Mesothelial cell of epicardium (in vitro differentiated cells): ENCODE measurements at regions not wholly inside any gene's neighbourhood (a gene's known extent, or its start where the extent isn't known, plus 50 kb on each side); places are given as distances from the start of the nearest gene placed in this dataset.

Source experiments
- DNase-seq, 2 experiments: peaks; one replicate each; pipeline ENCODE4 v3.0.0; 2021; ENCODE audit warnings: low spot score in 2 of 2; ENCODE audit not compliant: unreplicated experiment in 2 of 2
- H3K27ac Mint-ChIP-seq: 2 replicates; pipeline ENCODE4 v1.8.0; 2021; ENCODE audit warnings: mixed read lengths
- H3K27me3 Mint-ChIP-seq: 2 replicates; pipeline ENCODE4 v1.8.0; 2021; ENCODE audit warnings: low read depth, mixed read lengths
- H3K36me3 Mint-ChIP-seq: 2 replicates; pipeline ENCODE4 v1.8.0; 2021; ENCODE audit warnings: mixed read lengths
- H3K4me1 Mint-ChIP-seq: 2 replicates; pipeline ENCODE4 v1.8.0; 2021; ENCODE audit warnings: mixed read lengths
- H3K4me3 Mint-ChIP-seq: 2 replicates; pipeline ENCODE4 v1.8.0; 2021; ENCODE audit warnings: mild to moderate bottlenecking, moderate library complexity, mixed read lengths
- H3K9me3 Mint-ChIP-seq: 2 replicates; pipeline ENCODE4 v1.8.0; 2021; ENCODE audit warnings: mixed read lengths
- TF ChIP-seq, protein P1 (sequence below): fragments of 200-600 bp; sonication (generic); IDR thresholded peaks from one replicate; pipeline ENCODE4 v1.5.0; 2021; ENCODE audit warnings: antibody characterized with exemption; ENCODE audit not compliant: unreplicated experiment

DNA sequence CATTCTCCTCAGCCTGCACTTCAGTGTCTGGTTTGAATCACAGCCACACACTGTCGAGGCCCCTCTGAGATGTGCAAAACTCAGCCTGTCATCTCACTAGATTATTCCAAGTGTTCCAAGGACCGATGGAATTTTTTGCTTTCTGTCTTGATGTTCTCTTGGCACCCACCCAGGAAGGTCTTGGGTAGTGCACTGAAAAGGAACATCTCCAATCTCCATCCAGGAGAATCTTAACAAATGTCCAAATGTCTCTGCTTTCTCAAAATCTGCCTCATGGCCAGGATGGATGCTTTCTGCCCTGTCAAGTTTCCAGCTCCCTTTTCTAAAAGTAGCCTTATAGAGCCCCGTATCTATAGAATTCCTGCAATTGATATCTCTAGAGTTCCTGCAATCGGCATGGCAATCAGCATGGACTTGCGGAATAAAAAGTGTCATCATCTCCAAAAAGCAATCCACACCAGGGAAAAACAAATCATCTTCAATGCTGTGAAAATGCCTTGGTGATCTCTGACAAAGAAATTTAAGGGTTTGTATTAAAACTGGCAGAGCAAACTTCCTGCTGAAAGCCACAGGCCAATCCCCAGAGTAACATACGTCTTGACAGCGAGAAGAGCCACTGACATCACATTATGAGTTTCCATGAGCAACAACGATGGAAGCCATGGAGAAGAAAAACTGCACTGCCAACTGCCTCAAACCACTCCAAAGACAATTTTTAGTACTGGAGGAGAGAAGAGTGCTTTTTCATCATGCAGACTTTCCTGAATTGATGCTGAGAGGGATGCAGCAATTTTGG, 215.3 kb upstream of the FAM9B start:
- H3K4me3 Mint-ChIP-seq, result no peak overlapping the region
- H3K27ac Mint-ChIP-seq, result no peak overlapping the region
- DNase-seq, result no peak
- peaks cover 21% of the 10 kb centered on the region for H3K9me3 Mint-ChIP-seq
- H3K36me3 Mint-ChIP-seq, result peaks cover 3% of the 10 kb centered on the region
- H3K4me1 Mint-ChIP-seq, result peaks cover 7% of the 10 kb centered on the region
- H3K27me3 Mint-ChIP-seq, result no peaks in the 10 kb centered on the region
- TF ChIP-seq, protein P1, sequence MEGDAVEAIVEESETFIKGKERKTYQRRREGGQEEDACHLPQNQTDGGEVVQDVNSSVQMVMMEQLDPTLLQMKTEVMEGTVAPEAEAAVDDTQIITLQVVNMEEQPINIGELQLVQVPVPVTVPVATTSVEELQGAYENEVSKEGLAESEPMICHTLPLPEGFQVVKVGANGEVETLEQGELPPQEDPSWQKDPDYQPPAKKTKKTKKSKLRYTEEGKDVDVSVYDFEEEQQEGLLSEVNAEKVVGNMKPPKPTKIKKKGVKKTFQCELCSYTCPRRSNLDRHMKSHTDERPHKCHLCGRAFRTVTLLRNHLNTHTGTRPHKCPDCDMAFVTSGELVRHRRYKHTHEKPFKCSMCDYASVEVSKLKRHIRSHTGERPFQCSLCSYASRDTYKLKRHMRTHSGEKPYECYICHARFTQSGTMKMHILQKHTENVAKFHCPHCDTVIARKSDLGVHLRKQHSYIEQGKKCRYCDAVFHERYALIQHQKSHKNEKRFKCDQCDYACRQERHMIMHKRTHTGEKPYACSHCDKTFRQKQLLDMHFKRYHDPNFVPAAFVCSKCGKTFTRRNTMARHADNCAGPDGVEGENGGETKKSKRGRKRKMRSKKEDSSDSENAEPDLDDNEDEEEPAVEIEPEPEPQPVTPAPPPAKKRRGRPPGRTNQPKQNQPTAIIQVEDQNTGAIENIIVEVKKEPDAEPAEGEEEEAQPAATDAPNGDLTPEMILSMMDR, result no peak

- Mint-ChIP-seq H3K36me3 (peaks cover 3% of the 10 kb centered on the region), H3K9me3 (peaks cover 32% of the 10 kb centered on the region), H3K4me1 (peaks cover 7% of the 10 kb centered on the region), H3K27ac (no peak overlapping the region), H3K27me3 (no peaks in the 10 kb centered on the region), H3K4me3 (no peak overlapping the region)
- no peak for DNase-seq
- TF ChIP-seq, protein P1, result no peak
Measured at GRCh38 chrX:9252182-9252581, 212.7 kb upstream of the TBL1X start.

GRCh38 chrX:9253211-9253610, 211.6 kb upstream of the TBL1X start:
- TF ChIP-seq, protein P1, result no peak
- H3K36me3 Mint-ChIP-seq, result peaks cover 3% of the 10 kb centered on the region
- H3K4me1 Mint-ChIP-seq, result peaks cover 7% of the 10 kb centered on the region
- H3K9me3 Mint-ChIP-seq, result peaks cover 32% of the 10 kb centered on the region
- no peak overlapping the region for H3K27ac Mint-ChIP-seq
- H3K4me3 Mint-ChIP-seq, result no peak overlapping the region
- H3K27me3 Mint-ChIP-seq, result no peaks in the 10 kb centered on the region
- no peak for DNase-seq

DNA sequence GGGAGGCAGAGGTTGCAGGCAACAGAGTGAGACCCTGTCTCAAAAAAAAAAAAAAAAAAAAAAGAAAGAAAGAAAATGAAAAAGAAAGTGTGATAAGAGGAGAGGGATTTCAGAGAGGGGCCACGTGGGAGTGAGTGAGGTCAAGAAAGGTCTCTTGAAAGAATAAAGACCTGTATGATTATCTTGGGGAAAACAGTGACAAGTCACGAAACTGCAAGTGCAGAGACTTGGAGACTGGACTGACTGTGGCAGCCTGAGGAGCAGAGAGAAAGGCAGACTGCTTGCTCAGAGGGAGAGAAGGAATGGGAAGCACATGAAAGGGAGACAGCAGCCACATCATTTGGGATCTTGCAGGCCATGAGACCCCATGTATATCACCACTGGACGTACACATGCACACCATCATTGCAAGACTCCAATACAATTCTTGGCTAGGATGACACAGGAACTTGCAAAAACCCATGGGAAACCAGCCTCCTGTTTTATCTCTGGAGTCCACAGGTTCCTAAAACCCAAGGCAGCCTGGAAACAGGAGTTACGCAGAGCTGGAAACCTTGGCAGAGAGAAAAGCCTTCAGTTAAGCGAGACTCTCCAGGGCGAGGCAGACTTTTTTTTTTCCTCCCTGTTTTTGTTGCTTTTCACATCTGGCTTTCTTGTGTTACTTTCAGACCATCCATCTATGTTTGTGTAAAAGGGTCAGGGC, 207.0 kb upstream of the TBL1X start:
- TF ChIP-seq, protein P1, result no peak
- H3K27me3 Mint-ChIP-seq, result no peaks in the 10 kb centered on the region
- no peak overlapping the region for H3K27ac Mint-ChIP-seq
- H3K36me3 Mint-ChIP-seq, result no peaks in the 10 kb centered on the region
- DNase-seq, result no peak
- peaks cover 46% of the 10 kb centered on the region for H3K9me3 Mint-ChIP-seq
- no peaks in the 10 kb centered on the region for H3K4me1 Mint-ChIP-seq
- H3K4me3 Mint-ChIP-seq, result no peak overlapping the region

- no peak overlapping the region for H3K27ac Mint-ChIP-seq
- H3K4me1 Mint-ChIP-seq, result no peaks in the 10 kb centered on the region
- peaks cover 50% of the 10 kb centered on the region for H3K9me3 Mint-ChIP-seq
- DNase-seq, result no peak
- no peak overlapping the region for H3K4me3 Mint-ChIP-seq
- H3K36me3 Mint-ChIP-seq, result no peaks in the 10 kb centered on the region
- H3K27me3 Mint-ChIP-seq, result no peaks in the 10 kb centered on the region
- TF ChIP-seq, protein P1, result no peak
Measured at GRCh38 chrX:9258421-9259104, 206.3 kb upstream of the TBL1X start.
